Heart left ventricle (tissue), 16 donors: ENCODE measurements at regions not wholly inside any gene's neighbourhood (a gene's known extent, or its start where the extent isn't known, plus 50 kb on each side); places are given as distances from the start of the nearest gene placed in this dataset.

Source experiments
- ATAC-seq, 4 donors: fragments of 200-7000 bp; cut with Tn5 transposase; one replicate each; pipeline ENCODE4 v1.9.1; 2020 to 2022; ENCODE audit warnings: moderate library complexity in 4 of 4, mild to moderate bottlenecking in 3 of 4, moderate number of reproducible peaks in 1 of 4
- DNase-seq, 5 donors: peaks; one replicate each; pipeline ENCODE4 v3.0.0-alpha.2; 2020
- H3K27ac ChIP-seq, 12 donors: fragments of 200-600 bp; sonication (generic) in 4 of 12; one replicate each; pipeline versions ENCODE4 v1.5.0 to v1.8.0; 2016 to 2022; ENCODE audit warnings: mild to moderate bottlenecking in 2 of 12
- H3K27me3 ChIP-seq, 9 donors: fragments of 200-600 bp; sonication (generic) in 2 of 9; one replicate each; pipeline versions ENCODE4 v1.5.1 to v1.8.0; 2016 to 2022; ENCODE audit warnings: mild to moderate bottlenecking in 3 of 9
- H3K36me3 ChIP-seq, 9 donors: fragments of 200-600 bp; sonication (generic) in 2 of 9; one replicate each; pipeline versions ENCODE4 v1.5.0 to v1.8.0; 2018 to 2022; ENCODE audit warnings: mild to moderate bottlenecking in 2 of 9
- H3K4me1 ChIP-seq, 12 donors: fragments of 200-600 bp; sonication (generic) in 4 of 12; one replicate each; pipeline versions ENCODE4 v1.5.0 to v1.8.0; 2016 to 2022; ENCODE audit warnings: mild to moderate bottlenecking in 3 of 12
- H3K4me3 ChIP-seq, 12 donors: fragments of 200-600 bp; sonication (generic) in 4 of 12; one replicate each; pipeline versions ENCODE4 v1.5.0 to v1.8.0; 2017 to 2022; ENCODE audit warnings: mild to moderate bottlenecking in 9 of 12, moderate library complexity in 4 of 12
- H3K9me3 ChIP-seq, 12 donors: fragments of 200-600 bp; sonication (generic) in 4 of 12; one replicate each; pipeline versions ENCODE4 v1.5.0 to v1.8.0; 2016 to 2022; ENCODE audit warnings: mild to moderate bottlenecking in 1 of 12
- POLR2A ChIP-seq, 2 donors: fragments of 450-650 bp; IDR thresholded peaks; one replicate each; pipeline ENCODE4 v1.6.1; 2017; ENCODE audit warnings: antibody characterized with exemption in 2 of 2, mild to moderate bottlenecking in 2 of 2, moderate library complexity in 2 of 2
- WGBS, 4 donors: extraction: QIAGEN DNeasy Blood & Tissue Kit in 2 of 4; methylation state at CpG; one replicate each; pipeline versions ENCODE4 v1.1.5 to v1.1.7; 2013 to 2018; 5-methylcytosine and 5-hydroxymethylcytosine counted together
- intact Hi-C, 10 donors: fragments of 100-400 bp; cut with DNase I; formaldehyde crosslinking; loops; one replicate each; pipeline versions ENCODE4 v1.11.1 to v1.14.2; 2022
- TF ChIP-seq, protein P1 (sequence below), 12 donors: fragments of 200-600 bp; sonication (generic) in 4 of 12; IDR thresholded peaks; one replicate each; pipeline versions ENCODE4 v1.5.0 to v1.8.0; 2018 to 2022; ENCODE audit warnings: antibody characterized with exemption in 12 of 12, mild to moderate bottlenecking in 5 of 12
- donor health status: ischemic (EF 13 %, LVEDD 7.1; RV severe dilation, severe dysfunction).
- donor health status: healthy with polysubstance abuse.
- donor health status: DM: no; HTN: yes; CAD: no.
- donor health status: DM: no; HTN: no; CAD: no.
- donor health status: ischemic (EF 25% LVEDD 6.9; RV normal size, moderate dysfunction).
- donor health status: ischemic (EF 25% LVEDD 5.7; RV mildly dilated, moderate dysfunction).
- donor health status: healthy.
- donor health status: DM: yes; HTN: yes; CAD: no.
- donor health status: ischemic (EF 35%, LVEDD 5.7; RV mildly dilated, moderate dysfunction).
- donor health status: nonischemic (EF 11% LVEDD 7.7; RV severe dilation, severe dysfunction).
- donor health status: DM: yes; HTN: yes; CAD: no.
- donor health status: PGD.
- donor health status: ischemic (EF 29% LVEDD 5.4; RV normal size, mild dysfunction).
- donor health status: nonischemic (EF 23%, LVEDD 6.1; RV moderate dilation, normal function).

DNA sequence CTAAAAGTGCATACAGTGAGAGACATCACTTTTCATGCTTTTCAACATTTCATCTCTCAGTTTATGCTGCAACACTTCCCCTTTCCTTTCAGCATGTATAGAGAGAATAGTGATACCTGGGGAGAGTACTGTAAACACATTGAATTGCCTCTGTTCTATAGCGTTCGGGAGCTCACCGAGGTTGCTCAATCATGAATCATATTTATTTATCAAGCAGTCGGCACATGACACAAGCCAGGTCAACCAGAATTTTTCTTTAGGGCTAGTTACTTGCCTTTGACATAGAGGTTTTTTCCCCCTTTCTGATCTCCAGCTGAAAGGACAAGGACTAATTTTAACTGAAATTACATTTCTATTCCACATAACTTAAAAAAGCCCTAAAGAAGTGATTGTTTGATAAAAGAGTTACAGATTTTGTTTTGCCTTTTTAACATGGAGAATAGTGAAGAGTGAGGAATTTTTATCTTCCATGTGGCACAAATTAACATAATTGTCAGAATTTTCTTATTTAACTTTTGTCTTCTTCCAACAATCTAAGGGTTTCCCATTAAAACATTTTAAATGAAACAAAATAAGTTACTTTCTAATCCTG lies 690.9 kb upstream of the TMEFF2 start:
- Histone ChIP-seq H3K4me3 (no peak overlapping the region), H3K27me3 (no peaks in the 10 kb centered on the region), H3K4me1 (no peaks in the 10 kb centered on the region), H3K36me3 (no peaks in the 10 kb centered on the region), H3K9me3 (no peaks in the 10 kb centered on the region), H3K27ac (no peak overlapping the region)
- no peak for ATAC-seq
- TF ChIP-seq, protein P1, sequence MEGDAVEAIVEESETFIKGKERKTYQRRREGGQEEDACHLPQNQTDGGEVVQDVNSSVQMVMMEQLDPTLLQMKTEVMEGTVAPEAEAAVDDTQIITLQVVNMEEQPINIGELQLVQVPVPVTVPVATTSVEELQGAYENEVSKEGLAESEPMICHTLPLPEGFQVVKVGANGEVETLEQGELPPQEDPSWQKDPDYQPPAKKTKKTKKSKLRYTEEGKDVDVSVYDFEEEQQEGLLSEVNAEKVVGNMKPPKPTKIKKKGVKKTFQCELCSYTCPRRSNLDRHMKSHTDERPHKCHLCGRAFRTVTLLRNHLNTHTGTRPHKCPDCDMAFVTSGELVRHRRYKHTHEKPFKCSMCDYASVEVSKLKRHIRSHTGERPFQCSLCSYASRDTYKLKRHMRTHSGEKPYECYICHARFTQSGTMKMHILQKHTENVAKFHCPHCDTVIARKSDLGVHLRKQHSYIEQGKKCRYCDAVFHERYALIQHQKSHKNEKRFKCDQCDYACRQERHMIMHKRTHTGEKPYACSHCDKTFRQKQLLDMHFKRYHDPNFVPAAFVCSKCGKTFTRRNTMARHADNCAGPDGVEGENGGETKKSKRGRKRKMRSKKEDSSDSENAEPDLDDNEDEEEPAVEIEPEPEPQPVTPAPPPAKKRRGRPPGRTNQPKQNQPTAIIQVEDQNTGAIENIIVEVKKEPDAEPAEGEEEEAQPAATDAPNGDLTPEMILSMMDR (IDR thresholded peaks at IDR 0.05) = no peak
- TF ChIP-seq POLR2A (IDR thresholded peaks at IDR 0.05) = no peak
- WGBS, 4 donors = 46 to 54% (median 50%) methylated on average over 4 of the region's 4 CpGs
- intact Hi-C loops = no loop called here
- DNase-seq = no peak

- Histone ChIP-seq H3K9me3 (no peaks in the 10 kb centered on the region), H3K27ac (no peak overlapping the region), H3K36me3 (no peaks in the 10 kb centered on the region), H3K4me1 (no peaks in the 10 kb centered on the region), H3K27me3 (no peaks in the 10 kb centered on the region), H3K4me3 (no peak overlapping the region)
- 89 to 98% (median 91%) methylated on average over 3 of the region's 3 CpGs for WGBS, 4 donors
- intact Hi-C loops = no loop called here
- no peak for ATAC-seq
- TF ChIP-seq, protein P1 (IDR thresholded peaks at IDR 0.05) = no peak
- no peak for TF ChIP-seq POLR2A (IDR thresholded peaks at IDR 0.05)
- DNase-seq = no peak
These were observed 682.4 kb upstream of the TMEFF2 start for GRCh38 chr2:192877159-192877558.

DNA sequence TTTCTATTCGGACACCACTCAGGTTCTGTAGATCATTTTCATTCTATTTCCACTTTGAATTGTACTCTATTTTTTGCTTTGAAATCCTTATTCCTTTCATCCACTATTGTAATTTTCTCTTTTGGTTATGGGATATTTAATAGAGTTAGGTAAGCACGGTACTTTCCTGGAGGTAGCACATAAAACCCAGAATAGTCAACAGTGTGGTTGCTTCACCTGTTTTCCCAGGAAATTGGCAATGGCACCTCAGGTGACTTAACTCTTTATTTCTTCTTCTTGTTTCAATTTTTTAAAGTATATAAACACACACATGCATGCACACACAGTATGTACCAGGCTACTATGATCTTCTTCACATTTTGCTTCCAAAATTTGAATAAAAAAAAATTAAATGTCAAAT lies 682.0 kb upstream of the TMEFF2 start:
- ATAC-seq = no peak
- intact Hi-C loops = no loop called here
- H3K27ac ChIP-seq = no peak overlapping the region

DNA sequence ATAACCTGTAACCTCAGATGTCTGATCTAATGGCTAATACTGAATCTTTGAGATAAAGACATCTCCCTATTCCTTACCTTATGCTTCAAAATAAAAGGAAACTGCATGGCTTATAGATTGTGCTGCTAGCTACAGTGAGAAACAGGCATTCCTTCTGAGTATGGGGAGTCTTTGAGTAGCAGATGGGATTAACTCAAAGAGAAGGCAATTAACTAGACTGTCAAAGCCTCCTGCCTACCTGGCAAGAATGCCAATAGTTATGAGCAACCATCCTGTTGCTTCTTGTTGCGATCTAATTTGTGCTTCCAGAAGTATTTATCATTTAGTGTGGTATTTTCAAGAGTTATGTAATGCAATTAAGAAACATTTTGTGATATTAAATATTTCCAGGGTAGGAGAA lies 660.0 kb upstream of the TMEFF2 start:
- ATAC-seq = no peak
- WGBS, 4 donors = 89 to 98% (median 96%) methylated on average over 1 of the region's 1 CpG

More for the DNA sequence above, 682.0 kb upstream of the TMEFF2 start:
- no peak for TF ChIP-seq POLR2A (IDR thresholded peaks at IDR 0.05)
- TF ChIP-seq, protein P1 (IDR thresholded peaks at IDR 0.05) = no peak
- no peaks in the 10 kb centered on the region for H3K4me1 ChIP-seq
- no peak overlapping the region for H3K4me3 ChIP-seq
- no peaks in the 10 kb centered on the region for H3K9me3 ChIP-seq
- 84 to 89% (median 87%) methylated on average over 2 of the region's 2 CpGs for WGBS, 4 donors
- DNase-seq = no peak
- H3K36me3 ChIP-seq = no peaks in the 10 kb centered on the region
- no peaks in the 10 kb centered on the region for H3K27me3 ChIP-seq

More for the DNA sequence above, 660.0 kb upstream of the TMEFF2 start:
- intact Hi-C loops = no loop called here
- no peak for DNase-seq
- Histone ChIP-seq H3K4me1 (no peaks in the 10 kb centered on the region), H3K9me3 (peaks cover 0 to 3% (median 0%) of the 10 kb centered on the region in 12 donors), H3K4me3 (no peak overlapping the region), H3K27ac (no peak overlapping the region), H3K36me3 (no peaks in the 10 kb centered on the region), H3K27me3 (no peaks in the 10 kb centered on the region)
- TF ChIP-seq, protein P1 (IDR thresholded peaks at IDR 0.05) = no peak
- no peak for TF ChIP-seq POLR2A (IDR thresholded peaks at IDR 0.05)
